CD4-positive, alpha-beta T cell treated with Interleukin-10 for 1 hour (primary cell): ENCODE measurements at regions not wholly inside any gene's neighbourhood (a gene's known extent, or its start where the extent isn't known, plus 50 kb on each side); places are given as distances from the start of the nearest gene placed in this dataset.
A peak's percentile ranks its signal among the peaks of the same experiment; 100 is the strongest.

Experiments
- DNase-seq: peaks from one replicate; pipeline ENCODE4 v3.0.0-alpha.2; 2020

DNA sequence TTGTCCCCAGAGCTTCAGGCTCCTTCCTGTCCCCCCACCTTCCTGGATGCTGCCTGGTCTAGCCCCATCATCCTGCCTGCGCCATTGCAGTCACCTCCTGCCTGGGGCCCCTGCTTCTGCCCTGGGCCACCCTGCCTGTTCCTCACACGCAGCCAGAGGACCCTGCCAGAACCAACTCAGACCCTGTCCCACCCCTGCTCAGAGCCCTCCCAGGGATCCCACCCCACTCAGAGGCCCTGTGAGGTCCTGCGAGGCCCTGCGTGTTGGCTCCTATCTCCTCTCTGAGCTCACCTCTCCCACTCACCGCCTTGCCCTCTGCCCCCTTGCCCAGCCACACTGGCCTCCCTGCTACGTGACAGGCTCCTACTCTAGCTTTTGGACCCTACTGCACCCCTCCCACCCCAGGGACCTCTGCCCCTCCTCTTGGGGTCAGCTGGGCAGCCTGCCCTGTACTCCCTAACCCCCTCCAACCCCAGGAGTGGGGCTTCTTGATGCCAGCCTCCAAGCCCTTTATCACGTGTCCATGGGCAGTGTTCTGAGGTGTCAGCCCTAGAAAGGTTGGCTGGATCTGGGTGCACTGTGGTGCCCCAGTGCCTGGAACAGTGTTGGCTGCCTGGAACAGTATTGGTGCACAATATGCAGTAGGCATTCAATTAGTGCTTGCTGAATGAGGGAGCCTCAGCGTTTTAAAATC, 68.3 kb downstream of the CEBPB start:
- no peak for DNase-seq

DNA sequence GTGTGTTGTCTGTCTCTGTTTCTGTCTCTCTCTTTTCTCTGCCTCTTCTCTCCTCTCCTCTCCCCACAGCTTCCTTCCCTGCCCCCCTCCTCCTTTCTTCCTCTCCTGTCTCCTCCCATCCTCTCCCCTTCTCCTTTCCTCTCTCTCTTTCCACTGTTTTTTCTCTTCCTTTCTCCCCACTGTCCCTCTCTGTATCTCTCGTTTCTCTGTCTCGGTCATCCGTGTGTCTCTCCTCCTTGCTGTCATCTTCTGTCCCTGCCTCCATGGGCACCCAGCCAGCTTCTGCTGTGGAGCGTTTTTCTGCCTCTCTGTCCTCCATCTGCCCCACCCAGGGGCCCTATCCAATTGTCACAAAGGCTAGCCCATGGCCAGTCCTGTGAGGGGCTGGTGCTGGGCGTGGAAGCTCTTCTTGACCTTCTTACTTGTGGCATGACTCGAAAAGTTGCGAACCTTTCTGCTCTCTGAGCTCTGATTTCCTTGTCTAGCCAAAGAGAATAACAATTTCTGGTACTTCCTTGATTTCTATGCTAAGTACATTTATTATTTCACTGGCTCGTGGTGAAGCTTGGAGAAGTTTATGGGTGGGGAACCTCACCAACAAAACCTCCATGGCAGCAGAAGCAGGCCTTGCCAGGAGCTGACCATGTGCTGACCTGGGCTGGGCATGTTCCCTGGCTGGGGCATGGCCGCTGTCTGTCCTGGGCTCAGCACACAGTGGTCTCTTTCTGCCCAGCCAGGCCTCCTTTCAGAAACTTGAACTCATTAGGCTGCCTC, 69.3 kb downstream of the CEBPB start:
- DNase-seq: no peak

DNA sequence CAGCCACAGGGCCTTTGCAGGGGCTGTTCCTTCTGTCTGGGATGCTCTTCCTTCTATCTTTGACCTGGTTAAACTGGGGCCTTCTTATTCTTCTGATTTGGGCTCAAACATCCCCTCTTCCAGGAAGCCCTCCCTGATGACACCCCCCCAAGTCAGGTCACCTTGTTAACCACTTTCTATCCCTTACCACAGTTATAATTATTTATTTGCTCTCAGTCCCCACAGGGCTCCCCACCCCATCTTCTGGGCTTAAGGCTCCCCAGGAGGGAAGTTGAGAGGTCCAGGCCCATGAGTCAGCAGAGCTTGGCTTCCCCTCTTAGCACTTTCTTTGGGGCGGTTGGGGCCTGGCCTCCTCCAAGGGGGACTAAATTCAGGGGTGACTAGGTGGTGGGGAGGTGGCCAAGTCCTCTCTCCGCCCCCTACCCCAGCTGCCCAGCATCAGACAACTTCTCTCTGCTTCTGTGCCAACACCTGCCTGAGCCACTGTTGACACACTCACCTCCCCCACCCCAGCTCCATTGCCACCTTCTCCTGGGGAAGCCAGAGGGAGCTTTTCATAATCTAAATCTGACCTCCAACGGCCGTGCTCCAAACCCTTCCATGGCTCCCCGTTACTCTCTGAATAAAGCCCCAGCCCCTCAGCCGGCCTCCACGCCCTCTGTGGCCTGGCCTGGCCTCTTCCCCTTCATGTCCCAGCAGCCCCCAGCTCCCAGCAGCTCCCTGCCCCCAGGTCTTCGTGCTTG, 70.0 kb downstream of the CEBPB start:
- no peak for DNase-seq

DNA sequence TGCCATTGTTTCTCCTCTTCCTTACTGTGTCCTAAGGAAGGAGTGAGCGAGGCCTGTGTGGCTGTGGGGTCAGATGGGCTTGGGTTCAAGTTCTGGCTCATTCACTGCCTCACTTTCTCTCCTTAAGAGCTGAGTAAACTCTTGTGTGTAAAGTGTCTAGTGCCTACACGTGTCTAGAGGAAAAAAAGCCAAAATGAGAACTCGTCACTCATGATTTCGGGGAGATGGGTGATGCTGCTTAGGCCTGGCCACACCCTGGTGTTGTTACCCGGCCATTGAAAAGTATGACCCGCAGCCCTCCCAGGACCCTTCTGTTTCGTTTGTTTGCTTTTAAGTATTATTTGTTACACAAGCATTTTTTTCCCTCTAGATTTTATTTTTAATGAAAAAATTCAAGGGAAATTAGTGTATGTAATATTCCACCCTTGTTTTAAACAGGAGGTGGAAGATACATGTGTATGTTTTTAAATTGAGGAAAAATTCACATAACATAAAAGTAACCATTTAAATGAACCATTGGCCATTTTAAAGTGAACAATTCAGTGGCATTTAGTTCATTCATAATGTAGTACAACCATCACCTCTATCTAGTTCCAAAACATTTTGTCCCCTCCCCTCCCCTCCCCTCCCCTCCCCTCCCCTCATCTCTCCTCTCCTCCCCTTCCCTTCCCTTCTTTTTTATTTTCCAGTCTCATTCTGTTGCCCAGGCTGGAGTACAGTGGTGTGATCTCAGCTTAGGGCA, 71.0 kb downstream of the CEBPB start:
- no peak for DNase-seq

DNA sequence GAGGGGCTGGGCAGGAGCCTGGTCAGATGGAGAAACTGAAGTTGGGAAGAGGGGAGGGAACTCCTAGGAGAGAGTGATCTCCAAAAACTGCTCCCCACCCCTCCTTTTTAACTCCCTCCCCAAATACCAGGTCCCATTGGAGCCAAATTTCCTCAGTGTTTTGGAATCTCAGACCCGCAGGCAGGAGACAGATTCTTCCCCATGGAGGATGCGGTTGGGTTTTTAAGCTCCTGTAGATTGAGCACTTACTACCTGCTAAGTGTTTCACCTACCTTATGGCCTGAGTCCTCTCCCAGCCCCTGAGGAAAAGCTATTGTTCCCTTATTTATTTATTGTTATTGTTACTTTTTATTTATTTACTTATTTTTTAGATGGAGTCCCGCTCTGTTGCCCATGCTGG, 73.2 kb downstream of the CEBPB start:
- no peak for DNase-seq

DNA sequence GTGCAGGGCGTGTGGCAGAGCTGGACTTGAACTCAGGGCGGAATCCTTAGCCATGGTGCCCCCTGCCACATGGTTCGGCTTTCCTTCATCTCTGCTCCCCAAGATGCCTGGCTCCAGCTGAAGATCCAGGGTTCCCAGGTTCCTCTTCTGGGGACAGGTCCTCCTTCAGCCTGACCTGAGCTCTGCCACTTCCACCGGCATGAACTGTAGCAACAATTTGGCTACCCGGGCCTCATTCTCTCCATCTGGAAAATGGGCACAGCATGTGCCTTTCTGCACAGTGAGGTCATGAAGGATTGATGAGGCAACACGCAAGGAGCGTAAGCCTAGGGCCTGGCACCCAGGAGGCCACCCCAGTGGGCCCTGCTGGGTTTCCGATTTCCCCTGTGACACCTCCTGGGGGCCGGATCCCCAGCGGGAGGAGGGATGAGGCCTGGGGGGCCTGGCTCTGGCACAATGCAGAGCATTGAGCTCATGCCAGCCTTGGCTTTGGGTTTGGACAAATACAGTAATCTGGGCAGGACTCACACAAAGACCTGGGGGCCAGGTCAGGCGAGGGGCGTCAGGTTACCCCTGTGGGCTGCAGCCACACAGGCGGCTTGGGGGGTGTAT, 74.0 kb downstream of the CEBPB start:
- no peak for DNase-seq

DNA sequence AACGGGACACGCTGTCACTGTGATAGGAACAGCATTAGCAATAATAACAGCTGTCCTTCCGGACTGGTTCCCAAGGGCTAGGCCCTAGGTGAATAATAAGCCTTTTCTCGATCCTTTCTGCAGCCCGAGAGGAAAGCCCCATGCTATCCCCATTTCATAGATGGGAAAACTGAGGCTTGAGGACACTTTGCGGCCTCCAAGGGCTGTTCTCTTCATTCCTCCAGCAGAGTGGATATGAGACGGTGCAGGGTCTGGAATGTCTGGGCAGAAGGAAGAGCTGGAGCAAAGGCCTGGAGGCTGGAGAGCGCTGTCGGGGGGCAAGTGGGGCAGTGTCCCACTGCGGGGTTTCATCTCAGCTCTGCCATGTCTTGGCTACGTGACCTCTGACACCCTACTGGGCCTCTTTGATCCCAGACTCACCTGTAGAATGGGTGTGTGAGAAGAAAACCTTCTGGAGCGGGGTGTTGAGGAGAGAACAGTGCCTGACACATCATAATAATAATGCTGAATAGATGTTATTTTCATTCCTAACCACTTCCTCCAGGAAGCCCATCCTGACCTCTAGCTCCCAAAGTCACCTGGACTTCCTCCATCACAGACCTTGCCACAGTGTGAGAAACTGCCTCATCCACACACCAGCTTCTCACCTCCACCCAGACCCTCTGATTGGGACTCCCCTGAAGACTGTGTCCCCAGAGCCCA, 74.8 kb downstream of the CEBPB start:
- no peak for DNase-seq

DNA sequence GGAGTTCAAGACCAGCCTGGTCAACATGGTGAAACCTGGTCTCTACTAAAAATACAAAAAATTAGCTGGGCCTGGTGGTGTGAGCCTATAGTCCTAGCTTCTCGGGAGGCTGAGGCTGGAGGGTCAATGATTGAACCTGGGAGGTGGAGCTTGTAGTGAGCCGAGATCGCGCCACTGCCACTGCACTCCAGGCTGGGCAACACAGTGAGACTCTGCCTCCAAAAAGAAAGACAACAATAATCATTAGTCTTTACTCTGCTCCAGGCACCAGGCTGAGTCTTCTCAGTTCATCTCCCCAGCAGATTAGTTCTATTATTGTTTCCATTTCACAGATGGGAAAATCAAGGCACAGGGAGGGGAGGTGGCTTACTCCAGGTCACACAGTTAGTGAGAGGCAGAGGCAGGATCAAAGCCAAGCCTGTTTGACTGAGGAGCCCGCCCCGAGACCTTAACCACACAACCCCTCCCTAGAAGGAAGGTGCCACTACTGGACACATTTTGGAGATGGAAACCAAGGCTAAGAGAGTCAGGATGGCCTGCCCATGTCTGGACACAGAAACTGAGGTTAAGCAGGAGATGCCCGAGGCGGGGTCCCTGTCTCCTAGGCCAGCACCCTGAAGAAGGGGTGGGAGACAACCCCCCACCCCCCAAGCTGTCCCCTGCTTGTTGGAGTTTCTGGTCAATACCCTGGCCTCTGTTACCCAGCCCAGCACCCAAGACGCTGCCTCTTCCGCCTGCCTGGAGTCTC, 75.8 kb downstream of the CEBPB start:
- no peak for DNase-seq

DNA sequence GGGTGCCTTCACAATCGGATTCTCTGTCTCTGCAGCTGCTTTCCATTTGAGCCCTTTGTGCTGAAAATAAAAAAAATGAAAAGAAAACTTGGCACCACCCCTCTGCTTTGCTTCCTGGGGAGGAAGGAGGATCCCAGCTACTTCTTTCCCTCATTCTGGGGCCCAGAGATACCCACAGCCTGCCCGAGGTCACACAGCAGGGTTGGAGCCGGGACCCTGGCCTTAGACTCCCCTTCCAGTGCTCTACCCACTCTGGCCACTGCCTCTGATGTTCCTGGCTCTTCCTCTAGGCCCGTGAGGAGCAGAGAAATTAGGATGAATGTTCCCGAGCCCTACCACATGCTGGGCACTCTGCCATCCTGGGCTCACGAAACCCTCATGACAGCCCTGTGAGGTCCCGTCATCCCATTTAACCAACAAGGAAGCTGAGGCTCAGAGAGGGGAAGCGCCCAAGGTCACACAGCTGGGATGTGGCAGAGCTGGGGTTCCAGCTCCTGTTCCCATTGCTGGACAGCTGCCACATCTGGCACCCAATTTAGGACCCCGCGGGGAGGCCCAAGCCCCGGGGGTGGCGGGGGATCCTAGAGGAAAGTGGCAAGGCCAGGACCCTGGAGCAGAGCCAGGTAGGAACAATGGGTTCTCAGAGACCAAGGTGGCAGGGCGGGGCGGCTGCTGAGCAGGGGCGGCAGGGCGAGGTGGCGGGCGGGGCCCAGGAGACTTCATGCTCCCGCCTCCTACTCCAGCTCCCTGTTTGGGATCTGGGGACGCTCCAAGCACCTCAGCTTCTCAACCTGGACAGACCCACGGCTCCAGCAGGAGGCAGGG, 76.6 kb downstream of the CEBPB start:
- no peak for DNase-seq

DNA sequence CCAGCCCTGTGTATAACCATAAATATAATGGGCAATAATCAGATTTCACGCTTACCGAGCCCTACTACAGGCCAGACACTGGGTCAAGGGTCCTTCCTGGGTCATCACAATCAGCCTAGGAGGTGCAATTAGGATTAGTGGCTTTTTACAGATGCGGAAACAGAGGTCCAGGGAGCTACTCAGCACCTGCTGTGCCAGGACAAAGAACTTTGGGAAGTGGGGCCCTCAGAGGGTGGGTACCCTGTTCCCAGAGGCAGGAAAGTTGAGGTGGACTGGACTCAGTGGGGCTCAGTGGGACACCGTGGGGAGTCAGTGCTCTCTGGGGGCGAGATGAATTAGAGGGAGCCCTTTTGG, 77.2 kb downstream of the CEBPB start:
- no peak for DNase-seq

DNA sequence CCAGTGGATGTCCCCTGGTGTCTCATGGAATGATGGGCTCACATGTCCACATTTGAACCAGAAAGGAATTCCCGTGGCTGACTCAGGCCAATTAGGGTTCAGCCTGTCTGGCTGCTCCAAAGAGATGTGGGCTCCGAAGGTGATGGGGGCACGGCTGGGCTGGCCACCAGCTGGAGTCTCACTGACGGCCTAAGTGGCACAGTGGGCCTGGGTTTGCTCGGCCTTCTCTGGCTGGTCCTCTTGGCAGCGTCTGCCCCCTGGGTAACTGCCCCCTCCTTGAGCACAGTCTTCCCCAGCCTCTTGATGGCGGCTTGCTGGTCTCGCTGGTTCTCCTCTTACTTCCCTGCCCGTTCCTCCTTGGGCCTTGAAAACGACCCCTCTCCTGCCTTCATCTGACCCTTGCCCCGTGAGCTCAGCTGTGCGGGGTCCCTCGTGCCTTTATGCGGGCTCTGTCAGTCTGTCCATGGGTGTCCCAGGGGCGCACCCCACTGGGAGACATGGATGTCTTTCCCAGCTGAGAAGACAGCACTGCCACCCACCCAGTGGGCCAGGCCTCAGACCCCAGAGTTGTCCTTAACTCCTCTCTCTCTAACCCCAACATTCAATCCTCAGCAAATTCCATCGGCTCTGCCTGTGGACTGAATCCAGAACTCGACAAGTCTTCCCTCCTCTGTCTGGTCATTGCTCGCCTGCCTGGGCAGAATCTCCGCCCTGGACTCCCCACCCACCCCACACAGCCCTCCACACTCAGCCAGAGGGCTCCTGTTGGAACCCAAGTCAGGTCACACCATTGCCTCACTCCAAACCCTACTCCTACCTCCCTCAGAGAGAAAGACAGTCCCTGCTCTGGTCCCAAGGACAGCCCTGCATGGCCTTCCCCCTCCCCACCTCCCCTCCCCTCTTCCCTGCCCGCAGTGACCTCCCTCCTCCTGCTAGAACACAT, 78.7 kb downstream of the CEBPB start:
- DNase-seq: no peak

DNA sequence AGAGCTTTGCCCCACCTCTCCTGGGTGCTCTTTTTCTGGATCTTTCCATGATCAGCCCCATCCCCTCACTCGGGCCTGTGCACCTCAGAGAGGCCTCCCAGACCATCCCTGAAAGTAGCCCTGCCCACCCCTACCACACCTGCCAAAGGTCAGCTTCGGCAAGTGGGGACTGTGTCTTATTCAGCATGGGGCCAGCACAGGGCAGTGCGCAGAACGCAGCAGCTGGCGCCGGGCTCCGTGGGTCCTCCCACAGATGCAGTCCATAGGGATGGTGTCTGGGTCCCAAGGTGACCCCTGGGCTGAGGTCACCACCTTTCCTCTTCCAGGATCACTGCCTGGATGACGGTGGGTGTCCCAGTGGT, 79.4 kb downstream of the CEBPB start:
- DNase-seq: no peak

DNA sequence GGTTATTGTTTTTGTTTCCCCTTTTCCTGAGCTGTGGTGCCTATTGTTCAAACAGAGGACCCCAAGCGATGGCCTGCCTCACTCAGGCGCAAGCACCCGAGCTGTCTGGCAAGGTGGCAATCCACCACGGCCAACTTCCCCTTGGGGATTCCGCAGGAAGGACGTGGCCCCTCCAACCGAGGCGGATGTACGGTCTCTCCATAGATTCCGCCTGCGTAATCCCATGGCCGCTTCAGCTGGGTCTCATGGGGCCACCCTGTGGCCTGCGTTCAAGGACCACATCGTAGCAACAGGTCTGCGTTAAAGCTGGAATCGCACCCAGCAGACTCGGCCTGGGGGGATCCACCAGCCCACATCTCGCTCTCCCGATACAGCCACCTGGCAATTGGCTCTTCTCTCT, 79.9 kb downstream of the CEBPB start:
- peak; percentile 11 for DNase-seq

DNA sequence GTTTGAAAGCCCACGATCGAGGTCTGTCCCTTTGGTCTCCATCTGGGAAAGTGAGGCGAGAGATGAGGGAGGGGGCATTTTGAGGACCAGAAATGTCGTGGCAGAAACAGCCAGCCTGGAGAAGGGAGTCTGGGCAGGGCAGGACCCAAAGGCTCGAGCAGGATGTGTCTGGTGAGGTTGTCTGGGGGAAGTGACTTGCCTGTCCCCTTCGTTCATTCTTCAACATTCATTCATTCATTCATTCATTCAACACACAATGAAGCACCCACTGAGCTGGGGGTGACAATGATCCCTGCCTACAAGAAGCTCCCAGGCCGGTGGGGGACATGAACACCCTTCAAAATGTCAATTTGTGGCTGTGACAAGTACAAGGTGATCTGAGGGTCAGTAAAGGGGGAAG, 80.5 kb downstream of the CEBPB start:
- DNase-seq: no peak

DNA sequence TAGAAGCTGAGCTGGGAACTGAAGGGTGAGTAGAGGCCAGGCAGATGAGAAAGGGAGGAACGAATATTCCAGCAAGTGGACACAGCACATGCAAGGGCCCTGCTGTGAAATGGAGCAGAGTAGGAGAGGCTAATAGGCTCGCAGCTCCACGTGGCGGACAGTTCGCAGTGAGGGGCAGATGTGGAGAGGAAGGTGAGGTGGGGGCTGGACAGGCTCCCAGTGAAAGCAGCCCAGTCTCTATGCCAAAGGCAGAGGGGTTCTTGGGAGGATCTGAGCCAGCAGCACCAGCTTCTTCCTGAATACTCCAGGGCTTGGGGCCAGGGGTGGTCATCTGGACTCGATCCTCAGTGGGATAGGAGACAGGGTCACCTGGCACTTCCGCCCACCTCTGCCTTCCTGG, 81.0 kb downstream of the CEBPB start:
- DNase-seq: no peak

DNA sequence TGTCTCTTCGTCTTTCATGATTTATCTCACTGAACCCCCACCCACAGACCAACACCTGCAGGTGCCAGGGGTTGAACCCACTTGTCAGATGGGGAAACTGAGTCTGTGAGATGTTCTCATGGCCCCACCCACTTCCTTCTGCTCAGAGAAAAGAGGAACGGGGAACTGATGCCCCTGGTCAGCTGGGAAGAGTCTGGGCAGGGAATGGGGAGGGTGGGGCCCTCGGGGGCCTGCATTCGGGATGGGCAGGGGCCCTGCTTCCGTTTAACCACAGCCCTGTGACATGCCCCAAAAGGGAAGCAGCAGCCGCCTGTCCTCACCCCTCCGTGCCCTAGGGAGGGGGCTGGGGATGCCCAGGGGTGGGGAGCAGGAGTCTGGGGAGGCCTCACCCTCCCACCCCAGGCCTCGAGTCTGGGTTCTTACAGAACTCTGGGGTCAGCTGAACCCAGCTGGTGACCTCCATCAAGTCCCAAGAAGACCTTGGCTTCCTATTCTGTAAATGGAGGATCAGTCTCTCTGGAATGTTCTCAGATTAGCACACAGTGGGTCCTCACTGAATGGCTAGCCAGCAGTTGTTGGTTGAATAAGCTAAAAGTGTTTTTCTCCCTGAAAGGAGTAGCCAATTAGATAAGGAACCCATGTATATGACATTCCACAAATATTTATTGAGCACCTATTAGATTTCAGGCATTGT, 81.5 kb downstream of the CEBPB start:
- no peak for DNase-seq

DNA sequence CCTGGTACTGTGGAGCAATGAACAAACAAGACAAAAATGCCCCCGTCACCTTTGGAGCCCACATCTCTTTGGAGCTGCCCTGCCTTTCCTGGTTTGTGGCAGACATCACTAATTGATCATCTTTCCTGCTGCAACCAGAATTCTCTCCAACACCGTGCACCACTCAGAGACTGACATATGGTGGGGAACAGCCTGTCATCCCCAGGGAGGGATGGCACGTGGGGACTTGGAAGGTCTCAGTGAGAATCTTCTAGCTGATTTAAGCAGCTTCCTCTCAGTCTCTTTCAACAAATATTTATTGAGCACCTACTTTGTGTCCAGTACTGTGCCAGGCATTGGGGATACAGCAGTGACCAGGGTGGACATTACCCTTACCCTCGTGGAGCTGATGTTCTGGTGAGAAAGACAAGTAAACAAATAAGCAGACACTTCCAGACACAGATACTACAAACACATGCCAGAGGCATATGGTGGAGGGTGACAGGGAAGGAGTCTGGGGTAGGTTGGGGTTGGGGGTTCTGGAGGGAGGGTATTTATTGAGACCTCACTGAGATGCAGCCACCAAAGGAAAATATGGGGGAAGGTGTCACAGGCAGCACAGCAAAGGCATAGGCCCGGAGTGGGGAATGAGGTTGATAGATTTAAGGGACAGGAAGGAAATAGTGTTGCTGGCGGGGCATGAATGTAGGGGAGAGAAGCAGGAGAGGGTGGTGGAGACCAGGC, 82.3 kb downstream of the CEBPB start:
- no peak for DNase-seq
